GM13977 (cell line): ENCODE measurements at regions not wholly inside any gene's neighbourhood (a gene's known extent, or its start where the extent isn't known, plus 50 kb on each side); places are given as distances from the start of the nearest gene placed in this dataset.

Experiments used
- DNase-seq: peaks from one replicate; pipeline ENCODE4 v3.0.0; 2012; ENCODE audit warnings: low spot score
- CTCF ChIP-seq: IDR thresholded peaks from 2 replicates; pipeline ENCODE4 v1.5.1; 2012; ENCODE audit warnings: mild to moderate bottlenecking, control low read depth; ENCODE audit not compliant: insufficient read depth; ENCODE audit errors: extremely low read depth, missing control alignments
- in situ Hi-C: fragments of 300-500 bp; cut with MboI; formaldehyde crosslinking; loops from one replicate; pipeline ENCODE4 v1.12.0; 2022; ENCODE audit warnings: low sequenced_read_pairs, low pct_unique_long_range_greater_than_20kb, mixed read lengths, inconsistent platforms; ENCODE audit not compliant: unreplicated experiment

- no peak for TF ChIP-seq CTCF
- in situ Hi-C loops: no loop called here
- no peak for DNase-seq
These were observed 789.6 kb downstream of the CDH8 start for GRCh38 chr16:61246592-61246991.

- DNase-seq: no peak
- no peak for TF ChIP-seq CTCF
- in situ Hi-C loops: no loop called here
These were observed 792.3 kb downstream of the CDH8 start for GRCh38 chr16:61243954-61244353.

GRCh38 chr16:61237884-61238485 lies 798.3 kb downstream of the CDH8 start:
- no peak for DNase-seq
- in situ Hi-C loops: no loop called here
- no peak for TF ChIP-seq CTCF

- in situ Hi-C loops: no loop called here
- DNase-seq: no peak
These were observed 802.5 kb downstream of the CDH8 start for GRCh38 chr16:61233713-61234112.

GRCh38 chr16:61228371-61228770 lies 807.9 kb downstream of the CDH8 start:
- DNase-seq: no peak
- TF ChIP-seq CTCF: no peak
- in situ Hi-C loops: no loop called here

More at GRCh38 chr16:61233713-61234112, 802.5 kb downstream of the CDH8 start:
- TF ChIP-seq CTCF: no peak

- no peak for DNase-seq
- in situ Hi-C loops: no loop called here
- TF ChIP-seq CTCF: no peak
These were observed 820.6 kb downstream of the CDH8 start for GRCh38 chr16:61215605-61216004.
